Stomach (tissue), 8 donors: ENCODE measurements at regions not wholly inside any gene's neighbourhood (a gene's known extent, or its start where the extent isn't known, plus 50 kb on each side); places are given as distances from the start of the nearest gene placed in this dataset.

ENCODE experiments used
- DNase-seq, 2 donors: peaks; one replicate each; pipeline versions ENCODE4 v3.0.0 to v3.0.0-alpha.2; 2013 to 2019
- H3K27ac ChIP-seq, 5 donors: fragments of 200-600 bp in 4 of 5; sonication (generic) in 4 of 5; one replicate each; pipeline ENCODE4 v1.5.1; 2013 to 2019; ENCODE audit warnings: mild to moderate bottlenecking in 1 of 5, moderate library complexity in 1 of 5
- H3K27me3 ChIP-seq, 3 donors: fragments of 200-600 bp; sonication (generic); one replicate each; pipeline ENCODE4 v1.5.1; 2017 to 2019; ENCODE audit warnings: mixed run types in 1 of 3
- H3K36me3 ChIP-seq, 4 donors: fragments of 200-600 bp; sonication (generic); 1 replicate in 3 of 4; 2 replicates in 1 of 4; pipeline ENCODE4 v1.5.1; 2016 to 2019
- H3K4me1 ChIP-seq, 4 donors: fragments of 200-600 bp; sonication (generic); one replicate each; pipeline ENCODE4 v1.5.1; 2016 to 2019
- H3K4me3 ChIP-seq, 4 donors: fragments of 200-600 bp; sonication (generic) in 3 of 4; one replicate each; pipeline ENCODE4 v1.5.1; 2016 to 2019; ENCODE audit warnings: mild to moderate bottlenecking in 1 of 4
- H3K9me3 ChIP-seq, 4 donors: fragments of 200-600 bp; sonication (generic); one replicate each; pipeline ENCODE4 v1.5.1; 2016 to 2019
- EP300 ChIP-seq: sonication (generic); formaldehyde crosslinking; IDR thresholded peaks from one replicate; pipeline ENCODE4 v1.6.1; 2017; ENCODE audit warnings: antibody characterized with exemption
- POLR2A ChIP-seq, 4 donors: fragments of 450-650 bp; IDR thresholded peaks; one replicate each; pipeline ENCODE4 v1.6.1; 2016; ENCODE audit warnings: antibody characterized with exemption in 4 of 4, control low read depth in 2 of 4, mild to moderate bottlenecking in 1 of 4, moderate library complexity in 1 of 4
- POLR2AphosphoS5 ChIP-seq, 3 donors: sonication (generic); formaldehyde crosslinking; IDR thresholded peaks; one replicate each; pipeline ENCODE4 v1.6.1; 2016; ENCODE audit warnings: antibody characterized with exemption in 3 of 3
- WGBS, 5 donors: extraction: QIAGEN DNeasy Blood & Tissue Kit in 3 of 5; methylation state at CpG; one replicate each; pipeline versions ENCODE4 v1.1.5 to v1.1.7; 2013 to 2018; 5-methylcytosine and 5-hydroxymethylcytosine counted together
- intact Hi-C: fragments of 100-400 bp; cut with DNase I; formaldehyde crosslinking; loops from one replicate; pipeline ENCODE4 v1.15.1; 2023; ENCODE audit warnings: low total_unique reads
- TF ChIP-seq, protein P1 (sequence below), 7 experiments: fragments of 450-650 bp in 4 of 7; fragments of 200-600 bp in 3 of 7; sonication (generic) in 3 of 7; IDR thresholded peaks; one replicate each; pipeline ENCODE4 v1.5.1; 2016 to 2019; ENCODE audit warnings: antibody characterized with exemption in 7 of 7, control low read depth in 2 of 7, mild to moderate bottlenecking in 1 of 7
- donor health status: healthy with polysubstance abuse.
- donor health status: Bipolar disorder and iron deficiency.
- donor health status: healthy.

- 66 to 81% (median 73%) methylated on average over 2 of the region's 2 CpGs for WGBS, 5 donors
- Histone ChIP-seq H3K9me3 (no peaks in the 10 kb centered on the region), H3K27ac (no peak overlapping the region), H3K4me1 (no peaks in the 10 kb centered on the region), H3K36me3 (no peaks in the 10 kb centered on the region), H3K4me3 (no peak overlapping the region), H3K27me3 (no peaks in the 10 kb centered on the region)
- intact Hi-C loops = no loop called here
- no peak for TF ChIP-seq POLR2A (IDR thresholded peaks at IDR 0.05)
- no peak for TF ChIP-seq POLR2AphosphoS5 (IDR thresholded peaks at IDR 0.05)
- TF ChIP-seq EP300 = no peak
- TF ChIP-seq, protein P1, sequence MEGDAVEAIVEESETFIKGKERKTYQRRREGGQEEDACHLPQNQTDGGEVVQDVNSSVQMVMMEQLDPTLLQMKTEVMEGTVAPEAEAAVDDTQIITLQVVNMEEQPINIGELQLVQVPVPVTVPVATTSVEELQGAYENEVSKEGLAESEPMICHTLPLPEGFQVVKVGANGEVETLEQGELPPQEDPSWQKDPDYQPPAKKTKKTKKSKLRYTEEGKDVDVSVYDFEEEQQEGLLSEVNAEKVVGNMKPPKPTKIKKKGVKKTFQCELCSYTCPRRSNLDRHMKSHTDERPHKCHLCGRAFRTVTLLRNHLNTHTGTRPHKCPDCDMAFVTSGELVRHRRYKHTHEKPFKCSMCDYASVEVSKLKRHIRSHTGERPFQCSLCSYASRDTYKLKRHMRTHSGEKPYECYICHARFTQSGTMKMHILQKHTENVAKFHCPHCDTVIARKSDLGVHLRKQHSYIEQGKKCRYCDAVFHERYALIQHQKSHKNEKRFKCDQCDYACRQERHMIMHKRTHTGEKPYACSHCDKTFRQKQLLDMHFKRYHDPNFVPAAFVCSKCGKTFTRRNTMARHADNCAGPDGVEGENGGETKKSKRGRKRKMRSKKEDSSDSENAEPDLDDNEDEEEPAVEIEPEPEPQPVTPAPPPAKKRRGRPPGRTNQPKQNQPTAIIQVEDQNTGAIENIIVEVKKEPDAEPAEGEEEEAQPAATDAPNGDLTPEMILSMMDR (IDR thresholded peaks at IDR 0.05) = no peak
- no peak for DNase-seq
Measured at GRCh38 chr5:27234916-27235315, 196.5 kb upstream of the CDH9 start.

DNA sequence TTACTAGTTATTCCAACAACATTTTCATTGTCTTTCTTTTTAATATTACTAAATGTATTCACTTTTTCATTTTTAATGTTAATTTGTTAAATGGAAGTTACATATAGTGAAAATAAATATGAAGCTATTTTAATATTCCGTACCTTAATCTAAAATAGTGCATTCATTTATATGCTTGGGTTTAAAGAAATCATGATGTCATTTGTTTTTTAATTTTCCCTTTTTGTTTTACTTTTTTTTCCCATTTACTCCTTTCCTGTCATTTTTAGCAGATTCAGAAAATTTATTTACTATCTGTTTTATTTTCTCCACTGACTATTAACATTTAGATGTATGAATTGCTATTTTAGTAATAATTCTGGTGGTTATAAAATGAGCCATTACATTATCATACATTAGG, 183.0 kb upstream of the CDH9 start:
- H3K27ac ChIP-seq = no peak overlapping the region
- H3K9me3 ChIP-seq = peaks cover 0 to 14% (median 4%) of the 10 kb centered on the region in 4 donors
- TF ChIP-seq POLR2AphosphoS5 (IDR thresholded peaks at IDR 0.05) = no peak
- TF ChIP-seq POLR2A (IDR thresholded peaks at IDR 0.05) = no peak
- TF ChIP-seq, protein P1 (IDR thresholded peaks at IDR 0.05) = no peak
- TF ChIP-seq EP300 = no peak
- DNase-seq = no peak
- WGBS, 5 donors = 85 to 94% (median 88%) methylated on average over 1 of the region's 1 CpG
- H3K27me3 ChIP-seq = no peaks in the 10 kb centered on the region
- no peaks in the 10 kb centered on the region for H3K4me1 ChIP-seq
- no peaks in the 10 kb centered on the region for H3K36me3 ChIP-seq
- intact Hi-C loops = no loop called here
- no peak overlapping the region for H3K4me3 ChIP-seq

DNA sequence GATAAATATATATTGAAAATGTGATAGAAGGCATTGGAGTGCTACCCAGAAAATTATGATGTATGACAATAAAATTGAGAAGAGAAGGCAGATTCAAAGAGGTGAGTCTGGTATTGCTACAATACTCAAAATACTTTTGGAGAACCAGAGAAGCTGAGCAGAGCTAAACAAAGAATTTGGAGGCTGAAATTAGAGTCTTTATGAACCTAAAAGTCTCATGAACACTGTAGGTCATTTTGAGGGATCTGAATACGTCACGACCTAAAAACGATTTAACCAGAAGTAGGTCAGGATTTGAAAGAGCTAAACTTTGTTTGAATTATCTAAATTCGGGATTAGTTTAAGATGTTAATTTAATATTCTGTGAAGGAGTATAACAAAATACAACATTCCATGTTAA, 182.4 kb upstream of the CDH9 start:
- no peak overlapping the region for H3K27ac ChIP-seq
- TF ChIP-seq EP300 (no peak), POLR2AphosphoS5 (IDR thresholded peaks at IDR 0.05) (no peak), POLR2A (IDR thresholded peaks at IDR 0.05) (no peak)
- TF ChIP-seq, protein P1 (IDR thresholded peaks at IDR 0.05) = no peak
- H3K27me3 ChIP-seq = no peaks in the 10 kb centered on the region
- intact Hi-C loops = no loop called here
- peaks cover 0 to 14% (median 4%) of the 10 kb centered on the region in 4 donors for H3K9me3 ChIP-seq
- 84 to 92% (median 90%) methylated on average over 4 of the region's 4 CpGs for WGBS, 5 donors
- H3K36me3 ChIP-seq = no peaks in the 10 kb centered on the region
- DNase-seq = no peak
- H3K4me1 ChIP-seq = no peaks in the 10 kb centered on the region
- H3K4me3 ChIP-seq = no peak overlapping the region

- H3K27me3 ChIP-seq = no peaks in the 10 kb centered on the region
- WGBS, 5 donors = 92 to 94% (median 93%) methylated on average over 7 of the region's 7 CpGs
- H3K9me3 ChIP-seq = peaks cover 0 to 14% (median 4%) of the 10 kb centered on the region in 4 donors
- no peaks in the 10 kb centered on the region for H3K4me1 ChIP-seq
- TF ChIP-seq EP300 = no peak
- TF ChIP-seq POLR2A (IDR thresholded peaks at IDR 0.05) = no peak
- TF ChIP-seq, protein P1 (IDR thresholded peaks at IDR 0.05) = no peak
- TF ChIP-seq POLR2AphosphoS5 (IDR thresholded peaks at IDR 0.05) = no peak
- H3K4me3 ChIP-seq = no peak overlapping the region
- no peaks in the 10 kb centered on the region for H3K36me3 ChIP-seq
- intact Hi-C loops = no loop called here
- no peak overlapping the region for H3K27ac ChIP-seq
- DNase-seq = no peak
Measured at GRCh38 chr5:27217977-27218376, 179.6 kb upstream of the CDH9 start.
